AG04449 (cell line): ENCODE measurements at regions not wholly inside any gene's neighbourhood (a gene's known extent, or its start where the extent isn't known, plus 50 kb on each side); places are given as distances from the start of the nearest gene placed in this dataset.

Experiments used
- CTCF ChIA-PET: fragments of 350-600 bp; formaldehyde crosslinking; extraction: SDS; loops from one replicate; lab custom pipeline; 2021; ENCODE audit warnings: antibody characterized with exemption; lab: Yijun Ruan, JAX
- POLR2A ChIA-PET: fragments of 400-600, 350-600 bp; formaldehyde crosslinking; extraction: SDS; loops from one replicate; lab custom pipeline; 2020; ENCODE audit warnings: antibody characterized with exemption, inconsistent platforms; lab: Yijun Ruan, JAX
- DNase-seq: peaks from one replicate; pipeline ENCODE4 v3.0.0-alpha.2; 2010; ENCODE audit warnings: low read depth, low spot score
- H3K4me3 ChIP-seq: 2 replicates; pipeline ENCODE4 v1.5.1; 2011; ENCODE audit warnings: low read depth, mild to moderate bottlenecking, control low read depth, low read length
- TF ChIP-seq, protein P1 (sequence below): IDR thresholded peaks from one replicate; pipeline ENCODE4 v1.5.1; 2011; ENCODE audit warnings: mild to moderate bottlenecking, moderate library complexity, low read length, control low read depth, inconsistent platforms; ENCODE audit not compliant: insufficient read depth; ENCODE audit errors: missing control alignments

DNA sequence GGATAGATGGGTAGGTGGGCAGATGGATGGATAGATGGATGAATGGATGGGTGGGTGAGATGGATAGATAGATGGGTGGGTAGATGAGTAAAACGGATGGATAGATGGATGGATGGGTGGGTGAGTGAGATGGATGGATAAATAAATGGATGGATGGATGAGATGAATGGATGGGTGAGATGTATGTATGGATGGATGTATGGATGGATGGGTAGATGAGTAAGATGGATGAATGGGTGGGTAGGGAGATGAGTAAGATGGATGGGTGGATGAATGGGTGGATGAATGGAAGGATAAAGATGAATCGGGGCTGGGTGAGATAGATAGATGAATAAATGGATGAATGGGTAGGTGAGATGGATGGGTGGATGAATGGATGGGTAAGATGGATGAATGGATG is 210.1 kb downstream of the TFAP2C start:
- TF ChIP-seq, protein P1, sequence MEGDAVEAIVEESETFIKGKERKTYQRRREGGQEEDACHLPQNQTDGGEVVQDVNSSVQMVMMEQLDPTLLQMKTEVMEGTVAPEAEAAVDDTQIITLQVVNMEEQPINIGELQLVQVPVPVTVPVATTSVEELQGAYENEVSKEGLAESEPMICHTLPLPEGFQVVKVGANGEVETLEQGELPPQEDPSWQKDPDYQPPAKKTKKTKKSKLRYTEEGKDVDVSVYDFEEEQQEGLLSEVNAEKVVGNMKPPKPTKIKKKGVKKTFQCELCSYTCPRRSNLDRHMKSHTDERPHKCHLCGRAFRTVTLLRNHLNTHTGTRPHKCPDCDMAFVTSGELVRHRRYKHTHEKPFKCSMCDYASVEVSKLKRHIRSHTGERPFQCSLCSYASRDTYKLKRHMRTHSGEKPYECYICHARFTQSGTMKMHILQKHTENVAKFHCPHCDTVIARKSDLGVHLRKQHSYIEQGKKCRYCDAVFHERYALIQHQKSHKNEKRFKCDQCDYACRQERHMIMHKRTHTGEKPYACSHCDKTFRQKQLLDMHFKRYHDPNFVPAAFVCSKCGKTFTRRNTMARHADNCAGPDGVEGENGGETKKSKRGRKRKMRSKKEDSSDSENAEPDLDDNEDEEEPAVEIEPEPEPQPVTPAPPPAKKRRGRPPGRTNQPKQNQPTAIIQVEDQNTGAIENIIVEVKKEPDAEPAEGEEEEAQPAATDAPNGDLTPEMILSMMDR: no peak
- no peak overlapping the region for H3K4me3 ChIP-seq
- CTCF ChIA-PET: no interaction called here
- POLR2A ChIA-PET: no interaction called here
- DNase-seq: no peak

DNA sequence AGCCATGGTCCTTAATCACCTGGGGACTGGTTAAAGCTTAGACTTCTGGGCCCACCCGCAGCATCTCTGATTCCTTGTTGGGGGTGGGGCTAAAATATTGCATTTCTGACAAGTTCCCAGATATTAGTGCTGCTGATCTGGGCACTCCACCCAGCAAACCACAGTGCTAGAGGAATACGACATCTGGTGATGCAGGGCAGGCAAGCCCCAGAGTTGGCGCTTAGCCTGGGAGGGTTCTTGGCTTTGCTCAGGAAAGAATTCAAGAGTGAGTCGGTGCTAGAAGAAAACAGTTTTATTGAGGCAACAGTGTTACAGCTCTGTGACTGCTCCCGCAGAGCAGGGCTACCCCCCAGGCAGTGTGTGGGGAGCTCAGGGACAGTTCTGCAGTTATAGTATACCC is 210.7 kb downstream of the TFAP2C start:
- no peak for DNase-seq
- ChIA-PET CTCF (no interaction called here), POLR2A (no interaction called here)
- H3K4me3 ChIP-seq: no peak overlapping the region
- TF ChIP-seq, protein P1: no peak

DNA sequence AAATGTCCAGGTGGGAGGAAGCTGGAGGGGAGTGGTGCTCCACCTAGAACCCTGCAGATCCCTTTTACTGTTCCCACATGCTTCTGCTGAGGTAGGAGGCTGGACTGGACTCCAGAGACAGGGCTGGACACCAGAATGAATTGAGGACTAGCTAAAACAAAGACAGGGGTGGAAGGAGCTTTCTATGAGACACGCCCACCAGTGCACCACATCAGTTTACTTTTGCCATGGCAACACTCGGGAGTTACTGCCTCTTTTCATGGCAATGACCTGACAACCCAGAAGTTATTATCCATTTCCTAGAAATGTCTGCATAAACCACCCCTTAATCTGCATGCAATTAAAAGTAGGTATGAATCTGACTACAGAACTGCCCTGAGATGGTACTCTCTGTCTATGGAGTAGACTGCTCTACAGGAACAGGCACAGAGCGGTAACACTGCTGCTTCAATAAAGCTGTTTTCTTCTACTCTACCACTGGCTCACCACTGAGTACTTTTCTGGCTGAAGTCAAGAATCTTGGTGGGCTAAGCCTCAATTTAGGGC is 211.7 kb downstream of the TFAP2C start:
- CTCF ChIA-PET: no interaction called here

DNA sequence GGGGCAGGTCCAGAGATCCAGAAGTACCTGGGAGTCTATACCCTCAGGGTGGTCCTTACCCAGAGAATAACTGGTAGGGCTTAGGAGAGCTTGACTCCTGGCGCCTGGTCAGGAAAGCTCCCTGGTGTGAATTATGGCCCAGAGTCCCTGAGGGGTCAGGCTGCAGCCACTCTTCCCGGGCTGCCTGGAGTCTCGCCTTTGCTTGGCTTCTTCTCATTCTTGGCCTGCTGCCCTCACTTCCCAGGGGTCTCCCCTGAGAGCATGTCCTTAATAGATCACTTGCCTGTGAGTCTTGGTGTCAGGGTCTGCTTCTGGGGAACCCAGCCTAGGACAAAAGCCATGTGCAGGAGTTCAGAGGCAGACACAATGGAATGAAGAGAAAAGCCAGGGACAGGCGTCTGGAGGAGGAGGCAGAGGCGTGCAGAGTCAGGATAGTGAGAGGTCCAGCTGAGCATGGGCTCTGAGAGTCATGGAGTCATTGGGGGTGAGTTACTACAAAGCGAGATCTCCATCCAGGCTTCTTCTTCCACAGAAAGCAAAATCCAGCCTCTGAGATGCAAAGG is 212.3 kb downstream of the TFAP2C start:
- POLR2A ChIA-PET: no interaction called here
- CTCF ChIA-PET: no interaction called here

More for the DNA sequence above, 211.7 kb downstream of the TFAP2C start:
- TF ChIP-seq, protein P1: no peak
- POLR2A ChIA-PET: no interaction called here
- no peak for DNase-seq
- no peak overlapping the region for H3K4me3 ChIP-seq

DNA sequence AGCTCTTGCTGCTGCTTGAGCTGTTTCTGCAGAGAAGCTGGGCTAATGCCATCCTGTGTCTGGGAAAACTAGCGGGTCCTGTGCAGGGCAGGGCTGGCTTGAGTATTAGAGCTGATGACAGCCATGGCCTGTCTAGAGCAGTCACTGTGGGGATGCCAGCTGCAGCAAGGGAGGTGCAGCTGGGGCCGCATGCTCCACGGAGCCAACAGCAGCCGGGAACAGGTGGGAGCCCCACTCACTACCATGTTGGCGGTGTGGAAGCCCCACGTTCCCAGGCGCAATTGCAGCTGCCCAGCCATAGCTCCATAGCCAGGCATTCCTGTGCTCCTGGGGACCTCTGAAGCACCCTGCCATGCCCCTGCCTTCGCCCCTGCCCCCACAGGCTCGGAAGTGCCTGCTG is 212.9 kb downstream of the TFAP2C start:
- DNase-seq: no peak
- TF ChIP-seq, protein P1: no peak
- no peak overlapping the region for H3K4me3 ChIP-seq
- ChIA-PET CTCF (no interaction called here), POLR2A (no interaction called here)

More for the DNA sequence above, 212.3 kb downstream of the TFAP2C start:
- DNase-seq: no peak
- no peak overlapping the region for H3K4me3 ChIP-seq
- TF ChIP-seq, protein P1: no peak

DNA sequence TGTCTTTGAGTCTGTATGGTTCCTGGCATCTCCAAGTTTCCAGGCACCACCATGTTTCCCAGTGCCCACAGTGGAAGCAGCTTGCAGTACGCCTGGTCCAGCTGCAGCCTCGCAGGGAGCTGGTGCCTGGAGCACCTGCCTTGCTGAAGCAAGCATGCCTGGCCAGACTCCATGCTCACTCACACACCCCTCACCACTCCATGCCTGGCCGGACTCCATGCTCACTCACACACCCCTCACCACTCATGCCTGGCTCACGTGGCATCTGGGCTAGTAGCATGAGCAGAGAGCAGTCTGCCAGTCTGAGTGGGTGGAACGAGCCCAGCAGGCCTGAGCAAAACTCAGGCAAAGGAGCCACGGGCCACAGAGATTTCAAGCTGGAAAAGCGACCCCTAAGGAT is 214.3 kb downstream of the TFAP2C start:
- TF ChIP-seq, protein P1: no peak
- POLR2A ChIA-PET: no interaction called here

More for the DNA sequence above, 214.3 kb downstream of the TFAP2C start:
- H3K4me3 ChIP-seq: no peak overlapping the region
- CTCF ChIA-PET: interaction anchor here (1.1 kb wide), 1 partner anchor 213 kb away, joined by 3 read pairs; no protein-coding TSS in a partner anchor
- DNase-seq: no peak
